HS-27A (cell line): ENCODE measurements at regions not wholly inside any gene's neighbourhood (a gene's known extent, or its start where the extent isn't known, plus 50 kb on each side); places are given as distances from the start of the nearest gene placed in this dataset.

ENCODE experiments used
- DNase-seq: peaks from one replicate; pipeline ENCODE4 v3.0.0-alpha.2; 2012; ENCODE audit warnings: low read depth, missing footprints

GRCh38 chr12:77120156-77121085 lies 55.1 kb upstream of the E2F7 start:
- peak; percentile 68 for DNase-seq

- DNase-seq: no peak
Observed at GRCh38 chr12:77118696-77119095, 53.3 kb upstream of the E2F7 start.

GRCh38 chr12:77116277-77116676 lies 50.9 kb upstream of the E2F7 start:
- no peak for DNase-seq

- DNase-seq: no peak
Observed at GRCh38 chr12:77115471-77115870, 50.1 kb upstream of the E2F7 start.
